Activated T-cell treated with anti-CD3 and anti-CD28 coated beads, Interleukin-2, amount 50 U/mL, for 24 hours (primary cell): ENCODE measurements at regions not wholly inside any gene's neighbourhood (a gene's known extent, or its start where the extent isn't known, plus 50 kb on each side); places are given as distances from the start of the nearest gene placed in this dataset.

ENCODE experiments used
- DNase-seq: peaks from one replicate; pipeline ENCODE4 v3.0.0-alpha.2; 2020
- H3K27ac Mint-ChIP-seq: 2 replicates; pipeline ENCODE4 v1.8.0; 2020; ENCODE audit warnings: mild to moderate bottlenecking, mixed read lengths
- H3K27me3 Mint-ChIP-seq: 2 replicates; pipeline ENCODE4 v1.8.0; 2020; ENCODE audit warnings: mixed read lengths
- H3K36me3 Mint-ChIP-seq: 2 replicates; pipeline ENCODE4 v1.8.0; 2020; ENCODE audit warnings: low read depth, mixed read lengths
- H3K4me1 Mint-ChIP-seq: 2 replicates; pipeline ENCODE4 v1.8.0; 2020; ENCODE audit warnings: low read depth, mixed read lengths
- H3K4me3 Mint-ChIP-seq: 2 replicates; pipeline ENCODE4 v1.8.0; 2020; ENCODE audit warnings: mild to moderate bottlenecking, moderate library complexity, mixed read lengths
- H3K9me3 Mint-ChIP-seq: 2 replicates; pipeline ENCODE4 v1.8.0; 2020; ENCODE audit warnings: mixed read lengths

GRCh38 chr3:14329116-14329830, 73.1 kb upstream of the SLC6A6 start:
- H3K36me3 Mint-ChIP-seq = no peaks in the 10 kb centered on the region
- H3K27me3 Mint-ChIP-seq = peaks cover 7% of the 10 kb centered on the region
- no peak overlapping the region for H3K4me3 Mint-ChIP-seq
- H3K4me1 Mint-ChIP-seq = no peaks in the 10 kb centered on the region
- H3K27ac Mint-ChIP-seq = no peak overlapping the region
- DNase-seq = no peak
- H3K9me3 Mint-ChIP-seq = no peaks in the 10 kb centered on the region

DNA sequence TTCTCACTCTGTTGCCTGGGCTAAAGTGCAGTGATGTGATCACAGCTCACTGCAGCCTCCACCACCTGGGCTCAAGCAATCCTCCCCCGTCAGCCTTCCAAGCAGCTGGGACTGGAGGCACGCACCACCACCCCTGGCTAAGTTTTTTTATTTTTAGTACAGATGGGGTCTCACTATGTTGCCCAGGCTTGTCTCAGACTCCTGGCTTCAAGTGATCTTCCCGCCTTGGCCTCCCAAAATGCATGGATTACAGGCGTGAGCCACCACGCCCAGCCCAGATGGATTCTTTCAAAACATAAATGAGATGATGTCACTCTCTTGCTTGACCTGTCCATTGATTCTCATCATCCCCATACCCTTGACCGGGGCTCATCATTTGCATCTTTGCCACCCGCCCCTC, 72.6 kb upstream of the SLC6A6 start:
- H3K9me3 Mint-ChIP-seq = no peaks in the 10 kb centered on the region
- H3K36me3 Mint-ChIP-seq = no peaks in the 10 kb centered on the region
- H3K27ac Mint-ChIP-seq = no peak overlapping the region
- no peak overlapping the region for H3K4me3 Mint-ChIP-seq
- DNase-seq = no peak
- H3K4me1 Mint-ChIP-seq = no peaks in the 10 kb centered on the region
- H3K27me3 Mint-ChIP-seq = peaks cover 7% of the 10 kb centered on the region

GRCh38 chr3:14330508-14330907, 71.9 kb upstream of the SLC6A6 start:
- peaks cover 7% of the 10 kb centered on the region for H3K27me3 Mint-ChIP-seq
- H3K4me3 Mint-ChIP-seq = no peak overlapping the region
- H3K36me3 Mint-ChIP-seq = no peaks in the 10 kb centered on the region
- no peaks in the 10 kb centered on the region for H3K9me3 Mint-ChIP-seq
- H3K27ac Mint-ChIP-seq = no peak overlapping the region
- H3K4me1 Mint-ChIP-seq = no peaks in the 10 kb centered on the region
- no peak for DNase-seq

- Mint-ChIP-seq H3K4me1 (no peaks in the 10 kb centered on the region), H3K27ac (no peak overlapping the region), H3K27me3 (peaks cover 7% of the 10 kb centered on the region), H3K9me3 (no peaks in the 10 kb centered on the region), H3K36me3 (no peaks in the 10 kb centered on the region), H3K4me3 (no peak overlapping the region)
- DNase-seq = no peak
Measured at GRCh38 chr3:14331251-14331650, 71.2 kb upstream of the SLC6A6 start.

DNA sequence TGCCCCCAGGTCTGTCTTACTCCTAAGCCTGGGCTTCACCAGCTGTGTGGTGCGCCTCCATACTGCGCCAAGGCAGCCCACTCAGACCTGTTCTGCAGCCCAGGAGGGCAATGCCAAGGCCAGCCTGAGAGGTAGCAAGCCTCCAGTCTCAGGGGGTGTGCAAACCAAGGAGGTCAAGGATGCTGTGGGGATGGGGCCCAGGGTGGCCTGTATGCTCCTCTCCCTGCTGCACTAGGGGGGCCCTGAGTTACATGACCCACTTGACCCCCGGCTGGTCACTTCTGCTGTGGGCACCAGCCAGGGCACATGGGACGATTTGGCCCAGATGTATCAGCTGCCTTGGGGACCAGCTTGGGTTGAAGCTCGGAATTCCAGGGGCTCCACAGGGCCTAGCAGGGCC, 70.0 kb upstream of the SLC6A6 start:
- H3K4me1 Mint-ChIP-seq = no peaks in the 10 kb centered on the region

DNA sequence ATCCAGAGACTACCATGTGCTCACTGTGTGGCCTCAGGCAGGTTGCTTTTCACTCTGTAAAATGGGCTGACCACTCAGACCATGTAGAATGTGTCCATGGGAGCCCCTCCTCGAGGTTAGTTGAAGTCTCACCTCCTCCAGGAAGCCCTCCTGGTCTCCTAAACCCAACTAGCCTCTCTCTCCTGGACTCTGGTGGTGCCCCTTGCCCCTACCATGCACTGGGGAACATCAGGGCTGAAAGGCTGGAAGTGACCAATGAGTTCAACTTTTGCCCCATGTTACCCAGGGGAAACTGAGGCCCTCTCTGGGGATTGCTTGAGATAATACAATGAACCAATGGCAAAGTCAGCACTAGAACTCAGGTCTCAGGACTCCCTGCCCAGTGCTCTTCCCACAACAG, 69.2 kb upstream of the SLC6A6 start:
- no peak overlapping the region for H3K4me3 Mint-ChIP-seq

More for the DNA sequence above, 70.0 kb upstream of the SLC6A6 start:
- peaks cover 7% of the 10 kb centered on the region for H3K27me3 Mint-ChIP-seq
- H3K4me3 Mint-ChIP-seq = no peak overlapping the region
- no peaks in the 10 kb centered on the region for H3K36me3 Mint-ChIP-seq
- H3K9me3 Mint-ChIP-seq = no peaks in the 10 kb centered on the region
- DNase-seq = no peak
- H3K27ac Mint-ChIP-seq = no peak overlapping the region

GRCh38 chr3:14333621-14334020, 68.8 kb upstream of the SLC6A6 start:
- H3K36me3 Mint-ChIP-seq = no peaks in the 10 kb centered on the region
- H3K9me3 Mint-ChIP-seq = no peaks in the 10 kb centered on the region
- H3K27me3 Mint-ChIP-seq = peaks cover 4% of the 10 kb centered on the region
- no peak overlapping the region for H3K27ac Mint-ChIP-seq
- no peak overlapping the region for H3K4me3 Mint-ChIP-seq
- no peaks in the 10 kb centered on the region for H3K4me1 Mint-ChIP-seq
- no peak for DNase-seq

More for the DNA sequence above, 69.2 kb upstream of the SLC6A6 start:
- Mint-ChIP-seq H3K9me3 (no peaks in the 10 kb centered on the region), H3K4me1 (no peaks in the 10 kb centered on the region), H3K36me3 (no peaks in the 10 kb centered on the region), H3K27ac (no peak overlapping the region), H3K27me3 (peaks cover 7% of the 10 kb centered on the region)
- no peak for DNase-seq

DNA sequence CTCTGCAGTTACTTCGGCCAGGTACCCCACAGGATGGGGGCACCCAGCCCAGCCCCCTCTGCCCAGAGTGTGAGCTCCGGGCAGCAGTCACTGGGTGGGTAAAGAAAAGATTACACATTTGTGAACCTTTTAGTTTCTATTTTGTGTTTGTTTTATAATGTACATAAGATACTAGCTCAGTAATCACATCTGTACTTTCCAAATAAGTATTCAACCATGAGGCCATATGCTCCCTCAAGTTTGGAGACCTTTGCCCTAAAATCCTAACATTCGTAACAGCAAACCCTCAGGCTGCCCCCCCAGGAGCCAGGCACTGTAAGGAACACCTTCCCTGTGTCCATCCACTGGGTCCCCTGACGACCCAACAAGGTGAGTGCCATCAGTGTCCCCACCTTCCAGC, 68.3 kb upstream of the SLC6A6 start:
- H3K27me3 Mint-ChIP-seq = no peaks in the 10 kb centered on the region
- no peaks in the 10 kb centered on the region for H3K4me1 Mint-ChIP-seq
- no peak for DNase-seq
- H3K9me3 Mint-ChIP-seq = no peaks in the 10 kb centered on the region
- H3K4me3 Mint-ChIP-seq = no peak overlapping the region
- no peak overlapping the region for H3K27ac Mint-ChIP-seq
- no peaks in the 10 kb centered on the region for H3K36me3 Mint-ChIP-seq

- H3K4me1 Mint-ChIP-seq = no peaks in the 10 kb centered on the region
- H3K4me3 Mint-ChIP-seq = no peak overlapping the region
- H3K9me3 Mint-ChIP-seq = no peaks in the 10 kb centered on the region
- no peaks in the 10 kb centered on the region for H3K27me3 Mint-ChIP-seq
- no peak for DNase-seq
- H3K36me3 Mint-ChIP-seq = no peaks in the 10 kb centered on the region
- no peak overlapping the region for H3K27ac Mint-ChIP-seq
Measured at GRCh38 chr3:14334936-14335335, 67.5 kb upstream of the SLC6A6 start.

- Mint-ChIP-seq H3K27me3 (no peaks in the 10 kb centered on the region), H3K36me3 (no peaks in the 10 kb centered on the region), H3K4me3 (no peak overlapping the region), H3K9me3 (no peaks in the 10 kb centered on the region), H3K4me1 (no peaks in the 10 kb centered on the region), H3K27ac (no peak overlapping the region)
- no peak for DNase-seq
Measured at GRCh38 chr3:14335774-14336748, 66.3 kb upstream of the SLC6A6 start.

DNA sequence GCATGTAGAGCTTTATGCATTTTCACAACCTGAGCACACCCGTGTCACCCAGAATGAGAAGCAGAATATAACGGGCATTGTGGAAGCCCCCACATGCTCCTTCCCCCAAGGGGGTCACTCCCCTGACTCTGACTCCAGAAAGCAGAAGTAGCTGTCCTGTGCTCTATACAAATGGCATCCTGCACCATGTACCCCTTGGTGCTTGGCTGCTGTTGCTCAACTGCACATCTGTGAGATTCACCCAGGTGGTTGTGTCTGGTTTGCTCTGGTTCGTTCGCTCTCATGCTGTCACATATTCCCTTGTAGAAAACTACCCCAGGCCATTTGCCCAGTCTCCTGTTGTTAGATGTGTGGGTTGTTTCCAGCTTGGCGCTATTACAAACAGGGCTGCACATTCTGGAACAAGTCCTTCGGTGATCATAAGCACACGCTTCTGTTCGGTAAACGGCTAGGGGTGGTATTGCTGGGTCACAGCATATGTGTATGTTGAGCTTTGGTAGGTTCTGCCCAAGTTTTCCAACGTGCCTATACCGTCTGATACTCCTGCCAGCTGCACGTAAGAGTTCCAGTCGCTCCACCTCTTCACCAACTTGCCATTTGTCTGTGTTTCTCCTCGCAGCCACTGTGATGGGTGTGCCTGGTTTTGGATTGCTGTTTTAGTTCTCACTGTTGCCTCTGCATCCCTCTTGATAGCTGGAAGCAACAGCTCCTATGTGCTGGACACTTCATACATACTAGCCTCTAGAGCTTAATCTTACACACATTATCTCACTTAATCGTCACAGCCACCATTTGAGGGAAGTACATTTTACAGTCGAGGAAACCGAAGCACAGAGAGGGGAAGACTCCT, 65.4 kb upstream of the SLC6A6 start:
- DNase-seq = no peak
- no peaks in the 10 kb centered on the region for H3K4me1 Mint-ChIP-seq
- H3K4me3 Mint-ChIP-seq = no peak overlapping the region
- no peaks in the 10 kb centered on the region for H3K9me3 Mint-ChIP-seq
- no peak overlapping the region for H3K27ac Mint-ChIP-seq
- H3K36me3 Mint-ChIP-seq = no peaks in the 10 kb centered on the region
- H3K27me3 Mint-ChIP-seq = no peaks in the 10 kb centered on the region

GRCh38 chr3:14337828-14338227, 64.6 kb upstream of the SLC6A6 start:
- H3K27me3 Mint-ChIP-seq = no peaks in the 10 kb centered on the region
- no peaks in the 10 kb centered on the region for H3K36me3 Mint-ChIP-seq
- H3K27ac Mint-ChIP-seq = no peak overlapping the region
- no peaks in the 10 kb centered on the region for H3K4me1 Mint-ChIP-seq
- no peak for DNase-seq
- H3K9me3 Mint-ChIP-seq = no peaks in the 10 kb centered on the region
- no peak overlapping the region for H3K4me3 Mint-ChIP-seq

GRCh38 chr3:14338242-14338641, 64.2 kb upstream of the SLC6A6 start:
- H3K36me3 Mint-ChIP-seq = no peaks in the 10 kb centered on the region
- H3K27ac Mint-ChIP-seq = no peak overlapping the region
- no peaks in the 10 kb centered on the region for H3K4me1 Mint-ChIP-seq
- H3K9me3 Mint-ChIP-seq = no peaks in the 10 kb centered on the region
- no peak for DNase-seq
- H3K4me3 Mint-ChIP-seq = no peak overlapping the region
- H3K27me3 Mint-ChIP-seq = no peaks in the 10 kb centered on the region

GRCh38 chr3:14338898-14339458, 63.4 kb upstream of the SLC6A6 start:
- no peak overlapping the region for H3K27ac Mint-ChIP-seq
- no peaks in the 10 kb centered on the region for H3K36me3 Mint-ChIP-seq
- no peaks in the 10 kb centered on the region for H3K27me3 Mint-ChIP-seq
- no peaks in the 10 kb centered on the region for H3K9me3 Mint-ChIP-seq
- no peak for DNase-seq
- no peaks in the 10 kb centered on the region for H3K4me1 Mint-ChIP-seq
- no peak overlapping the region for H3K4me3 Mint-ChIP-seq
